ENCODE measurements at regions not wholly inside any gene's neighbourhood (a gene's known extent, or its start where the extent isn't known, plus 50 kb on each side); places are given as distances from the start of the nearest gene placed in this dataset.

DNA sequence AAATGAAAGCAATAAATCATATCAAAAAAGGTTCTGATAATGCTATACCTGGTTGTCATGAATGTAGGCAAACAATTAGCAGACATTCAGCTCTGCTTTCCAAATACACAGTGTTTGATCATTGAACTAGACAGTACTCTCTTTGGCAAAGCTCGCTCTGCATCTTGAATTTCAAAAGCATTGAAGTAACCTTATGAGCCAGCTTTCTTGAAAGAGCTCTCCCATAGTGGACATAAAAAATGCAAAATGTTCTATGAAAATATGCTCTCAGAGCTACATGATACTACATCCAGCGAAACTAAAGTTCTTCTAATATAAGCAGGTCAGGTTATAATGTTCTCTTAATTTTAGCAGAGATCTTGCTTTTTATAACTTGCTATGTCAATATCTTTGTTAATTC, 533.4 kb downstream of the CSNK1G3 start:
- H2BK120ac ChIP-seq (replicated peaks; ENCODE audit: low read depth, low read length) = no peak overlapping the region
- 87% methylated on average over 2 of the region's 2 CpGs; no CpG with 5 or more reads in 1 of the 2 experiments for WGBS, 2 experiments (ENCODE audit: extremely low coverage in 1 of 2, insufficient coverage in 1 of 2, insufficient read length in 1 of 2, insufficient replicate concordance in 2 of 2, low coverage in 1 of 2, low lambda C conversion rate in 2 of 2, missing lambda C conversion rate in 1 of 2)
- no peaks in the 10 kb centered on the region for H3K4me1 ChIP-seq (replicated peaks in 1 of 4; ENCODE audit: control insufficient read depth in 3 of 4, insufficient read depth in 4 of 4, low read length in 3 of 4)
- no peaks in the 10 kb centered on the region for H3K36me3 ChIP-seq (ENCODE audit: control insufficient read depth in 2 of 4, insufficient read depth in 4 of 4, low read length in 3 of 4)
- no peak overlapping the region for H3K4ac ChIP-seq (replicated peaks; ENCODE audit: insufficient read length, low read depth, low read length)
- no peak overlapping the region for H2BK5ac ChIP-seq (ENCODE audit: low read depth, low read length)
- H2BK12ac ChIP-seq (ENCODE audit: low read depth, low read length) = no peak overlapping the region
- no peak overlapping the region for H3K4me3 ChIP-seq (ENCODE audit: extremely low read depth in 1 of 4, insufficient read depth in 2 of 4, low read depth in 3 of 4, low read length in 4 of 4)
- H4K8ac ChIP-seq (ENCODE audit: extremely low read depth, insufficient read depth, low read length) = no peak overlapping the region
- H3K56ac ChIP-seq (replicated peaks; ENCODE audit: insufficient read length, low read depth, low read length) = no peak overlapping the region
- no peak for DNase-seq (ENCODE audit: low read depth in 1 of 2, low spot score in 2 of 2)
- no peak overlapping the region for H2BK20ac ChIP-seq (ENCODE audit: low read length)
- no peak overlapping the region for H3K18ac ChIP-seq (ENCODE audit: extremely low read depth, low read length)
- no peak overlapping the region for H3K14ac ChIP-seq (ENCODE audit: insufficient read length)
- H3K4me2 ChIP-seq (ENCODE audit: insufficient read depth in 1 of 2, low read depth in 2 of 2, low read length in 2 of 2) = no peak overlapping the region
- H2BK15ac ChIP-seq (ENCODE audit: low read length) = no peak overlapping the region
- H3K9ac ChIP-seq (replicated peaks in 1 of 4; ENCODE audit: extremely low read depth in 1 of 4, low read depth in 3 of 4, low read length in 3 of 4) = no peak overlapping the region
- H2AFZ ChIP-seq (ENCODE audit: low read length) = no peak overlapping the region
- no peak for FAIRE-seq
- H4K20me1 ChIP-seq (replicated peaks in 1 of 2; ENCODE audit: control insufficient read depth in 1 of 2, insufficient read depth in 2 of 2, low read length in 2 of 2) = no peaks in the 10 kb centered on the region
- peaks cover 3 to 11% of the 10 kb centered on the region in 2 experiments; a peak in 3 of 4 replicates for H3K9me3 ChIP-seq (ENCODE audit: insufficient read depth in 2 of 2, low read depth in 1 of 2, low read length in 1 of 2)
- no peak overlapping the region for H3K23ac ChIP-seq (ENCODE audit: insufficient read length)
- no peaks in the 10 kb centered on the region for H3K79me2 ChIP-seq (ENCODE audit: control insufficient read depth in 1 of 2, insufficient read depth in 2 of 2, low read length in 2 of 2)
- H3K27ac ChIP-seq (ENCODE audit: low read depth, low read length) = no peak overlapping the region
- H3K23me2 ChIP-seq (ENCODE audit: low read depth, low read length) = no peaks in the 10 kb centered on the region
- CTCF ChIA-PET (ENCODE audit: partially characterized antibody) = interaction anchor here (0.7 to 0.9 kb wide), 2 partner anchors 41 to 275 kb away, joined by 3 read pairs; no protein-coding TSS in a partner anchor
- H4K5ac ChIP-seq (ENCODE audit: insufficient read length, low read depth, low read length) = no peak overlapping the region
- H3K27me3 ChIP-seq (replicated peaks in 1 of 4; ENCODE audit: control insufficient read depth in 3 of 4, extremely low read depth in 1 of 4, insufficient read depth in 3 of 4, low read length in 3 of 4) = no peaks in the 10 kb centered on the region
- no peaks in the 10 kb centered on the region for H3K79me1 ChIP-seq (ENCODE audit: low read depth, low read length)
- H2AK5ac ChIP-seq (ENCODE audit: low read depth, low read length) = no peak overlapping the region
- POLR2A ChIA-PET (ENCODE audit: partially characterized antibody) = no interaction called here
- no peak overlapping the region for H4K91ac ChIP-seq (replicated peaks; ENCODE audit: insufficient read length, low read length)
- no peak for TF ChIP-seq SUZ12 (IDR thresholded peaks at IDR 0.05; ENCODE audit: low read length)
- TF ChIP-seq MAFK (IDR thresholded peaks at IDR 0.05; ENCODE audit: low read depth, low read length) = no peak

All from H1 (cell line).